MM.1S (cell line): ENCODE measurements at regions not wholly inside any gene's neighbourhood (a gene's known extent, or its start where the extent isn't known, plus 50 kb on each side); places are given as distances from the start of the nearest gene placed in this dataset.

Source experiments
- DNase-seq: peaks from one replicate; pipeline ENCODE4 v3.0.0-alpha.2; 2015
- H2AFZ ChIP-seq: fragments of 300-600 bp; sonication (generic); 2 replicates; pipeline ENCODE4 v1.6.0; 2016; ENCODE audit warnings: antibody characterized with exemption, low read length
- H3F3A ChIP-seq: fragments of 300-600 bp; sonication (generic); 2 replicates; pipeline ENCODE4 v1.6.1; 2016; ENCODE audit warnings: mild to moderate bottlenecking, antibody characterized with exemption, low read length, moderate library complexity, mixed read lengths; ENCODE audit not compliant: insufficient read depth
- H3K27ac ChIP-seq: fragments of 300-600 bp; sonication (generic); 2 replicates; pipeline ENCODE4 v1.5.1; 2016; ENCODE audit warnings: mild to moderate bottlenecking, low read length
- H3K27me3 ChIP-seq: fragments of 300-600 bp; sonication (generic); replicated peaks from 2 replicates; pipeline ENCODE4 v1.6.0; 2016; ENCODE audit warnings: low read length; ENCODE audit not compliant: insufficient read depth
- H3K36me3 ChIP-seq: fragments of 300-600 bp; sonication (generic); replicated peaks from 2 replicates; pipeline ENCODE4 v1.6.1; 2016; ENCODE audit warnings: mild to moderate bottlenecking, low read length, mixed read lengths; ENCODE audit not compliant: insufficient read depth
- H3K4me1 ChIP-seq: fragments of 300-600 bp; sonication (generic); 2 replicates; pipeline ENCODE4 v1.6.1; 2016; ENCODE audit warnings: low read length, mixed read lengths
- H3K4me2 ChIP-seq: fragments of 300-600 bp; sonication (generic); 2 replicates; pipeline ENCODE4 v1.6.0; 2016; ENCODE audit warnings: low read depth, low read length
- H3K4me3 ChIP-seq: fragments of 300-600 bp; sonication (generic); 2 replicates; pipeline ENCODE4 v1.5.1; 2016; ENCODE audit warnings: low read length, mixed read lengths
- H3K79me2 ChIP-seq: fragments of 300-600 bp; sonication (generic); 2 replicates; pipeline ENCODE4 v1.6.1; 2016; ENCODE audit warnings: mixed run types, low read length, mixed read lengths
- H3K9ac ChIP-seq: fragments of 300-600 bp; sonication (generic); 2 replicates; pipeline ENCODE4 v1.6.1; 2016; ENCODE audit warnings: low read length, mixed read lengths
- H3K9me2 ChIP-seq: fragments of 300-600 bp; sonication (generic); replicated peaks from 2 replicates; pipeline ENCODE4 v1.6.1; 2016; ENCODE audit warnings: mild to moderate bottlenecking, low read length, mixed read lengths; ENCODE audit not compliant: insufficient read depth
- H3K9me3 ChIP-seq: fragments of 300-600 bp; sonication (generic); replicated peaks from 2 replicates; pipeline ENCODE4 v1.6.1; 2016; ENCODE audit warnings: mild to moderate bottlenecking, low read length, mixed read lengths; ENCODE audit not compliant: insufficient read depth
- H4K20me1 ChIP-seq: fragments of 300-600 bp; sonication (generic); 2 replicates; pipeline ENCODE4 v1.6.1; 2016; ENCODE audit warnings: mild to moderate bottlenecking, low read length, moderate library complexity, mixed read lengths; ENCODE audit not compliant: insufficient read depth
- CTCF ChIP-seq: fragments of 300-600 bp; sonication (generic); IDR thresholded peaks from 2 replicates; pipeline ENCODE4 v1.5.1; 2016; ENCODE audit warnings: antibody characterized with exemption, low read length, mixed read lengths
- EZH2 ChIP-seq: fragments of 300-600 bp; sonication (generic); optimal IDR thresholded peaks from 2 replicates; pipeline ENCODE3; 2017; ENCODE audit warnings: low read depth, mild to moderate bottlenecking, antibody characterized with exemption, low read length, mixed read lengths
- EZH2phosphoT487 ChIP-seq: fragments of 300-600 bp; sonication (generic); IDR thresholded peaks from 2 replicates; pipeline ENCODE4 v1.6.1; 2018; ENCODE audit warnings: antibody characterized with exemption, low read length

GRCh38 chr6:95227351-95227750, 350.0 kb upstream of the MANEA start:
- Histone ChIP-seq H3K4me1 (no peaks in the 10 kb centered on the region), H3K27ac (no peak overlapping the region), H3K4me2 (no peak overlapping the region), H3K79me2 (no peaks in the 10 kb centered on the region), H3K27me3 (no peaks in the 10 kb centered on the region), H3K9me2 (no peaks in the 10 kb centered on the region), H3K9me3 (no peaks in the 10 kb centered on the region), H4K20me1 (no peaks in the 10 kb centered on the region), H3K9ac (no peak overlapping the region), H3K4me3 (no peak overlapping the region), H2AFZ (no peak overlapping the region), H3F3A (no peaks in the 10 kb centered on the region), H3K36me3 (no peaks in the 10 kb centered on the region)
- TF ChIP-seq CTCF = no peak
- TF ChIP-seq EZH2 = no peak
- no peak for TF ChIP-seq EZH2phosphoT487
- no peak for DNase-seq

- TF ChIP-seq CTCF = no peak
- TF ChIP-seq EZH2phosphoT487 = no peak
- no peak for TF ChIP-seq EZH2
- Histone ChIP-seq H3K4me1 (no peaks in the 10 kb centered on the region), H3K27ac (no peak overlapping the region), H3K4me2 (no peak overlapping the region), H2AFZ (no peak overlapping the region), H3K27me3 (no peaks in the 10 kb centered on the region), H4K20me1 (no peaks in the 10 kb centered on the region), H3K79me2 (no peaks in the 10 kb centered on the region), H3K9me3 (no peaks in the 10 kb centered on the region), H3K36me3 (no peaks in the 10 kb centered on the region), H3K9ac (no peak overlapping the region), H3F3A (no peaks in the 10 kb centered on the region), H3K9me2 (no peaks in the 10 kb centered on the region), H3K4me3 (no peak overlapping the region)
- no peak for DNase-seq
Measured at GRCh38 chr6:95228636-95229035, 348.7 kb upstream of the MANEA start.

- no peak for DNase-seq
- no peaks in the 10 kb centered on the region for H3K27me3 ChIP-seq
- H3K9ac ChIP-seq = no peak overlapping the region
- no peaks in the 10 kb centered on the region for H3K9me3 ChIP-seq
- H3K4me1 ChIP-seq = no peaks in the 10 kb centered on the region
- H3K4me3 ChIP-seq = no peak overlapping the region
- H3K4me2 ChIP-seq = no peak overlapping the region
- no peaks in the 10 kb centered on the region for H3K36me3 ChIP-seq
- no peaks in the 10 kb centered on the region for H3F3A ChIP-seq
- no peak overlapping the region for H3K27ac ChIP-seq
- no peaks in the 10 kb centered on the region for H3K9me2 ChIP-seq
- TF ChIP-seq EZH2 (no peak), CTCF (no peak)
- H3K79me2 ChIP-seq = no peaks in the 10 kb centered on the region
- H4K20me1 ChIP-seq = no peaks in the 10 kb centered on the region
- H2AFZ ChIP-seq = no peak overlapping the region
Measured at GRCh38 chr6:95230071-95230740, 347.1 kb upstream of the MANEA start.
